DMS153 (cell line): ENCODE measurements at regions not wholly inside any gene's neighbourhood (a gene's known extent, or its start where the extent isn't known, plus 50 kb on each side); places are given as distances from the start of the nearest gene placed in this dataset.

ENCODE experiments used
- DNase-seq: peaks from one replicate; lab custom pipeline; 2025; lab: John Stamatoyannopoulos, UW

DNA sequence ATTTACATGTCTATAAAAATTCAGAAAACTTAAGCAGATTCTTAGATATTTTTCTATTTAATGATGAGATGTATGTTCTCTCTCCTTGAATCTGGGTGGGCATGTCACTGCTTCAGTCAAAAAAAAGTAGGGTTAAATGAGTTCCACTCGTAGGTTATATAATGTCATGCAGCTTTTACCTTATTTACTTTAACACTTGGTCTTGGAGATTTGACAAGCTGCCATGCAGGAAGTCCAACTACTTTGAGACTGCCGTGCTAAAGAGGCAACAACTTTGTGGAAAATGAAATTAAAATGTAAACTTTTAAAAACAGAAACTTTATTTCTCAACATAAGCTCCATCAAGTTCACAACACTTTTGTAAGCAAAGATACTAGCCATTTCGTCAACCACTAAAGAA lies 1336.0 kb upstream of the CDH8 start:
- DNase-seq = peak; percentile 1

DNA sequence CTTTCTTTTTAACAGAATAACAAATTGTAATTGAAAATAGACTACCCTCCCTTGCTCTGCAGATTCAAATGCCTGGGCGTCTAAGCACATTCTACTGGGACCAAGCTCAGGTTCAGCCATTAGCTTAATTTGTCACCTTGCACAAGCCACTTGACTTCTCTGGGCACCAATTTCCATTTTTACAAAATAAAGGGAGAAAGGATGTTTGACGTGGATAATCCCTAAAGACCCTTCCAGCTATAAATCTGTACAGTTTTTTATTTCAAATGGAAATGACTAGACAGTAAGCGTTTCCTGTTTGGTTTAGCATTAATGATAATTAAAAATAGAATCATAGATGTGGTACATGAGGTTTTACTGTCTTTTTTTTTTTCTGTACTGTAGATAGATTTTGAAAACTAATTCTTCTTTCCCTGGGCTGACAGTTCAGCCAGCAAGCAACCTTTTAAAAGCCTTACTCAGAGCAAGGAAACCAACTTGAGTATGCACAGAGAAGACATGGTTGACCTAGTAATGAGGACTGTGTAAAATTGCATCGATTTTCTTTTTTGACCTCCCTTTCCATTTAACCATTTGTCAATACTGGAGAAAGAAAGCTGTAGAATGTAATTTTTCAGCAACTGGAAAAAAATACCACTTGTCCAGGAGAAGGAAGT lies 1329.5 kb upstream of the CDH8 start:
- DNase-seq = no peak

DNA sequence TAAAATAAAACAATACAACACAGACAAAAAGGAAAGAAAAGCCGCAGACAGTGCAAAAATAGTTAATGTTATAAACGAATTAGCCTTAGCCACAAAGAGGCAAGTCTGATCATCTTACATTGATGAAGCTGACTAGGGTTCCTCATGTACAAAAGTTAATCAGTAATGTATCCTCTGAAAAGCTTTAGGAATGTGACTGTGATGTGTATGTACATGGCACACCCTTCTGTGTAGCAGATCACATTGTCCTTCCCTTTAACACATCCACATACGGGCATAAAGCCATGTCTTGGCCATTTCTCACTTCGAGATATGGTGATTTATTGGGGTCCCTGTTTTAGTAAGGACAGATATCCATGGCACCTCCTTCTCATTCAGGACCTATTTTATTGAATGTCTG lies 1327.5 kb upstream of the CDH8 start:
- DNase-seq = no peak

DNA sequence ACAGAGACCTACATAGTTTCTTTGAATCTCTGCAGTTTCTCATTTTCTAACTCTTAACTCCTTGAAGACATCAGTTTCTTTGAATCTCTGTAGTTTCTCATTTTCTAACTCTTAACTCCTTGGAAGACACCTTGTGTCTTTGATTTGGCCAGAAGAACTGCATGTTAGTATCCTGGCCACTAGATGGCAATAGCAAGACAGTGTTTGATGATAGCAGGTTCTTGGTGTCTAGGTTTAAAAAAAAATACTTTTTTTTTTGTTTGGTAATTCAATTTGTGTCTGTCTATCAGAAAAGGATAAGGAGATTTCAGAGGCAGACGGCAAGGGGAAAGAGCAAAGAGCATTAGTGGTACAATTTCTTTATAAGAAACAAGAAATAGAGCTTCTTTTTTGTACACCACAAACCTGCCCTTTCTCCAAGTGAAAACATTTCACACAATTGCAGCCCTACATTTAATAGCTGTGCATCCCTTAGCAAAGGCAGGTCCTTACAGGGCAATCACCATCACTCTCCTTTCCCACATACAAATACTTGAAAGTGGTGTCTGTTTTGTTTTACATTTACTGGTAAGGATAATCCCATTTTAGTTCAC lies 1324.9 kb upstream of the CDH8 start:
- DNase-seq = peak; percentile 13

DNA sequence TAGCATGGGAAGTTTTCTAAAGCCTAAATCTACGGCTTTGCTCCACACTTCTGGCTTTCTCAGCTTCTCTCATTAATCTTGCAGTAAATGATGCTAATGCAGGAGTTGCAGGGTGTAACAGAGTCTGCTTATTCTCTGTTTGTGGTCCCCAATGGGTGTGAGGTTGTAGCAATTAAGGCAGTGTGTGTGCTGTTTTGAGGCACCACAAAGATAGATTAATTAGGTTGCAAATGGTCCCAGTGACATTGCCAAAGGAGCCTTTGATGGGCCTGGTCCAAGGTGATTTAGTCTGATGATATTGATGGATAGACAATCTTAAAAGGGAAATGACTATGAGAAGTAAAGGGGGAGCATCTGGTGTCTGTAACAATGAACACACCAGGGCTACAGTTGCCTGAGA lies 1313.7 kb upstream of the CDH8 start:
- no peak for DNase-seq

DNA sequence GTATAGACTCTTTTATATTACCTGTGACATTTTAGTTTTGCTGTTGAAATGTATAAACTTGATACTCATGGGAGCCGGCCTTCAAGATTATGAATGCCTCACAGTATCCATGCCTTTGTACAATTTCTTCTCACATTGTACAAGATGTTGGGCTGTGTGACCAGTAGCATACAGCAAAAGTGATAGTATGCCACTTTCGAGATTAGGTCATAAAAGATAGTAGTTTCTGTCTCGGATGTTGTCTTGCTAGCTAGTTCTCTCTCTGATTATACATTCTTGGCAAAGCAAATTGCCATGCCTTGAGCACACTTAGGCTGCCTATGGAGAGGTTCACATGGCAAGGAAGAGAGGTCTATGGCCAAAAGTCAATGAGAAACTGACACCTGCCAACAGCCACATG lies 1309.8 kb upstream of the CDH8 start:
- DNase-seq = no peak

DNA sequence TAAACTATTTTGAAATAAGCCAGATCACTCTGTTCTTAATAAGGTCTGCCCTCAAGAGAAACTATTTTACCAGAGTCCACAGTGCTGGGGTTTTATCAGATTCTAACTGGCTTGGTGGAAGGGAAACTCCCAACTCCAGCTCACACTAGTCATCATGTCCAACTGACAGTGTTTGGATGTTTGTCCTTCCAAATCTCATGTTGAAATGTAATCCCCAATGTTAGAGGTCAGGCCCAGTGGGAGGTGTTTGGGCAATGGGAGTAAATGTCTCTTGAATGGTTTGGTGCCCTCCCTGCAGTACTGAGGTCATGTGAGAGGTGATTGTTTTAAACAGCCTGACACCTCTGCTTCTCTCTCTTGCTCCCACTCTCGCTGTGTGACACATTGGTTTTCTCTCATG lies 1301.0 kb upstream of the CDH8 start:
- no peak for DNase-seq

DNA sequence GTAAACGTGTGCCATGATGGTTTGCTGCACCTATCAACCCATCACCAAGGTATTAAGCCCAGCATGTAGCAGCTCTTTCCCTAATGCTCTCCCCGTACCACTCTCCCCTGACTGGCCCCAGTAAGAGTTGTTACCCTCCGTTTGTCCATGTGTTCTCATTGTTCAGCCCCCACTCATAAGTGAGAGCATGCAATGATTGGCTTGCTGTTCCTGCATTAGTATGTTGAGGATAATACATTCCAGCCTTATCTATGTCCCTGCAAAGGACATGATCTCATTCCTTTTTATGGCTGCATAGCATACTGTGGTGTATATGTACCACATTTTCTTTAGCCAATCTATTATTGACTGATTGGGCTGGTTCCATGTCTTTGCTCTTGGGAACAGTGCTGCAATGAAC lies 1294.9 kb upstream of the CDH8 start:
- DNase-seq = no peak

DNA sequence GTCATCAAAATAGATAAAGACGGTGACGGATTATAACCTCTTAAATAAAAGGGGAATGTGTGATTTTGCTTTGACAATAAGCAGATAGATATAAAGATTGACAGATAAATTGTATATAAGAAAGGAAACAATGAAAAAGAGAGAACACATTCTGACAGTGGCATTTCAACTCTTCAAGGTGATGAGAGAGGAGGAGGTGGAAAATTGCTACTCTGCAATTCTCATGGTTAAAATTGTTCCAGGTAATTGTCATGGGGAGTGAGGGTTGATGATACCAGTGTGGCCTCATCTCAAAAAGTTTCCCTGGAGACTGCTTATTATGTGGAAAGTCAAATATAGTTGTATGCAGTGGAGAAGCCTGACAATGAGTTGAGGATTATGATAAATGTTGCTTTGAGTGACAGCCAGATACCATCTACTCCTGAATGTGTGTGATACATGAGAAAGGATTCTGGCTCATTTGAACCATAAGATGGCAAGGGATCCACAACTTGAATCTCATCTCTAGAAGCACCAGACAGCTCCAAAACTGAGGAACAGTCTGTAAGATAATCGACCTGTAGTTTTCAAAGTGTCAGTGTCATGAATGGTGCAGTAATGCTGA lies 1290.6 kb upstream of the CDH8 start:
- no peak for DNase-seq

DNA sequence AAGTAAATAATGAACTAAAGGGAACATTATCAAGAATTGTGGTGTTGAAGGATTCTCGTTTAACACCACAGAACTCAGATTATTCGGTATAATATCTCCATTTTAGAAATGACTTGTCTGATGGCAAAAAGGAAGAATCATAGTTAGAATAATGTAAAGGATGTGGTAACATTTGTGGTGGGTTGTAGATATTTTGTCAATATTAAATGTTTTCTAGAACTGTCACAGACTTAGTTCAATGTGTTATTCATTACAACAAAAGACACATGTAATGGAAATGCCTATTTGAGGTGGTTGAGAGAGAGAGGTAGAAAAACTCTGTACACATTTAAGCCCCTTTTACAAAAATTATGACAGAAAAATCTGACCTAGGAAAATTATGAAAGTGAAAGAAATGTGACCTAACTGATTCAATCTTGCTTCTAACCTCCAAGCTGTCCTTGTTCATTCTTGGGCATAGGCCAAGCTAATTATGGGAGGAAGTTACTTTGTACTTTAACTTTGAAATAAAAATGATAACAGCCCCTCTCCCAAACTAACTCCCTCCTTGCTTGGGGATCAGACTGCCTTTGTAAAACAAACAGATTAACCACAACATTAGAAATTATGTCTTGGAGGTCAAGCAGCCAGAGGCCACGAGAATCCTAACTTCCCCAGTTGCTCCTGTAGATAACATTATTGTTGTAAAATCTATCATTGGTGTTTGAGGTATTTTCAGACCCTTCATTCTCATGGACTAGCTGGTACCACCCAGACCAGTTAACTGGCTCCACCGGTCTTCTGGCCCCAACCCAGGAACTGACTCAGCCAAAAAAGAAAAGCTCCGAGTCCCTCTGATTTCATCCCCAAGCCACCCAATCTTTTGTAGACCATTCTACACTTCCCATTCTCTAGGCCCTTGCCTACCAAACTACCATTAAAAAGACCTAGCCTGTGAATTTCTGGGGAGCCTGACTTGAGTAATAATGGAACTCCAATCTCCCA lies 1287.8 kb upstream of the CDH8 start:
- no peak for DNase-seq

DNA sequence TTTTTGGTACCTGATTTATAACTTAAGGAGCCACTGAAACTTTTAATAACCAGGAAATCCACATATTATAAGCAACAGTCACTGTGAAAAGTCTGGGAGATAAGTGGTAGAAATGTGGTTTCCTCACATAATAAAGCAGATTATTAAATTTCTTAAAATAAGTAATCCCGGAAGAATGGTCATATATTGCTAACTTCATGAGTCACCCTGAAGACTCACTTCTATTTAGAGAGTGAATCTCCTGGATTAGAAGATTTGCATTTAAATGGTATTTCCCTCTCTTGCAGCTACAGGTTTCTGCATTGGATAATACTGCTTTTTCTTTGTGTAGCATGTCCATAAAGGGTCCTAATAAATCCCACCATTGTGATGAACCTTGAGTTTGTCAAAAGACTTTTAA lies 1286.8 kb upstream of the CDH8 start:
- no peak for DNase-seq

DNA sequence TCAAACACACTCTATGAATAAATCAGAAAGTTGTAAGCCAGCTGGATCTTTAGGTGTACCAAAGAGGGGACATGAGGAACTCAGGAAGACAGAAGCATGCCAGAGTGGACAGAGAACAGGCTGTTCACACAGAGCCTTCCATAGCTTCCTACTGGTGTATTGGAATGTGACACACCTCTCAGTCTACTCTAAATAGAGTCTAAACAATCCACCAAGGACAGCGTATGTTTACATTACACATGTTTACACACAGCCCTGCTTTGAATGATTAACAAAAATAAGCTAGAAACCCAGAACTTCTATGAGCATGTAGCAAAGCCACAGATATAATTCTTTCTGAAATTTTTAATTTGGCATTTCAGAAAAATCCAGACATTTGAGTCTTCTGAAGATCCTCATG lies 1279.0 kb upstream of the CDH8 start:
- DNase-seq = no peak

DNA sequence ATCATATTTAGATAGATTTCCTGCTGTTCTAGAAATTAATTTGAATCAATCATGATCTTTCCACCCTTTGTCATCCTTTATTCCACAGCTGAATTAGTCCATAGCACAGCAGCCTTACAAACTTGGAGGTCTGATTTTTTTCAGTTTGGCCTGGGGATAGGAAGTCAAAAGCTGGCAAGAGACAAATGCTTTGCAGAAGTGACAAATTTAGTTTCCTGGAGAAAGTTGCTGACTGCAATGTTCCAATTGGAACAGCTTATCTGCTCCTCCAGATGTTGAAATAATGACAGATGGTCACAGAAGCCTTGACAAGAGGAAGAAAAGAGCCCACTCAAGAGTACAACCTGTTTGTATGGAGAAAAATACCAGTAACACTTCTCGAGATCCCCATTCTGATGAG lies 1276.1 kb upstream of the CDH8 start:
- no peak for DNase-seq

DNA sequence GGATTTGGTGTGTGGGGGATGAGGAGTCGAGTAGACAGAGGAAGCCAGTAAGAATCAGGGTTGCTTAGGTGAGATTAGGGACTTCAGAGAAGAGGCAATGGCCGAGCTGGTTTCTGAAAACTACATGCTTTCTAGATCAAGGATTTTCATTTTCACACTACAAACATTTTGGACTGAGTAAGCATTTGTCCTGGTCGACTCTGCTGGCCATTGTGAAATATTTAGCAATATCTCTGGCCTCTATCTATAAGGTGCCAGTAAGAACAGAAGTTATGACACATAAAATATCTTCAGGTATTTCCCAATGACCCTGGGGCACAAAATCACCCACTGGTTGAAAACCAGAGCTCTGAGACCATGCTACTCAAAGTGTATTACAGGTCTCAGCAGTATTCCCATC lies 1275.1 kb upstream of the CDH8 start:
- no peak for DNase-seq

DNA sequence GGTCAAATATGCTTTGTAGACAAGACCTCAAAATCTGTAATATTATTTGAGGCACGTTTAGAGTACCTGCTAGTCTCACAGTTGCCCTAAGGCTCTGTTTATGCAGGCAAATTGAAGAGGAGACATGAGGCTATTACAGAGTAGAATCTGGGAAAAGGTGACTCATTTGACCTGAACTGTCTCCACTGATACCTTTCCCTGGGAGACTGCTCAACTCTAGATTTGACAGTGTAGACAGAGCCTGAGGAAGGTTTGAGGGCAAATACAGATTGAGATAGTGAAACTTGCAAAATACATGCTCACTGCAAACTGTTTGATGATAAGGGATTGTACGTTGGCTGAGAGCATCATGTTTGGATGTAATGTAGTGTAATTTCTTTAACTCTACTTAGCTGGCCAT lies 1266.6 kb upstream of the CDH8 start:
- no peak for DNase-seq

DNA sequence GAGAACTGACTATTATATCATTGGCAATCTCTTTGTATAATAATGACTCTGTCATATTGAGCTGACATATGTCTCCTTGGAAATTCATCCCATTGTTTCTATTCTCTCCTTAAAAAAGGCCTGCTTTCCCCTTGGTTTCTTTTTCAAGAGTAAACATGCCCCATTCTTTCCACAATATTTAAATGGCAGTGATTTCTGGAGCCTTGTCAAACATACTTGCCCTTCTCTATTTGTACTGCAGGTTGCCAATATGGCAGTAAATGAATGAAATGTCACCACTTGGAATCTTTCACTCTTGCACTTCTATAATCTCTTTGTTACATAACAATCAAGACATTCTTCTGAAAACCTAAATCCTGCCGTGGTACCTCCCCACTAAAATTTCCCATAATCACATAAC lies 1265.1 kb upstream of the CDH8 start:
- no peak for DNase-seq

DNA sequence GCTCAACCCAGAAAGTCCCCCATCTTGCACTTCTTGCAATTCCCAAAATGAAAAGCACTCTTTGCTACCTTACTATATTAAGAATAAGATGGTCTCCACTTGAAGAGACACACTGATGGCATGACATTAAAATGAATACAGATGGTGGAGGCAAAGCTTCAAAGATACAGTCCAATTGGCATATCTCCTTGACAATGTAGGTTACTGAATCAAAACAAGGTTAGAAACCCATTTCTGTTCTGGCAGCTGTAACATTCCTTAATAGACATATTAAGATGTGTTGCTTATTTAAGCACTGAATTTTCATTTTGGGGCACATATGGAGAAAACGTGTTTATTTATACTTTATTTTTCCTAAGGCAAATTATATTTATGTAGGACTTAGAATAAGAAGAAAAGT lies 1262.8 kb upstream of the CDH8 start:
- DNase-seq = no peak

DNA sequence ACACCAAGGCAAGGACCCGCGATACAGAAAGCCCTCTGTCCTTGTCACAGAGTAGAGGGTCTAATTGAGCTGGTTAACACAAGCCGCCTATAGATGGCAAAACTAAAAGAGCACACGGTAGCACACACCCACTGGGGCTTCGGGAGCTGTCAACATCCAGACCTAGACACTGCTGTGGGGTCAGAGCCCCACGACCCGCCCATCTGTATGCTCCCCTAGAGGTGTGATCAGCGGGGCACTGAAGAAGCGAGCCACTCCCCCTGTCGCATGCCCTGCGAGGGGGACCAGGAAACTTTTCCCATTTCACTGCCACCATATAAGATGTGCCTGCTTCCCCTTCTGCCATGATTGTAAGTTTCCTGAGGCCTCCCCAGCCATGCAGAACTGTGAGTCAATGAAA lies 1255.8 kb upstream of the CDH8 start:
- no peak for DNase-seq

DNA sequence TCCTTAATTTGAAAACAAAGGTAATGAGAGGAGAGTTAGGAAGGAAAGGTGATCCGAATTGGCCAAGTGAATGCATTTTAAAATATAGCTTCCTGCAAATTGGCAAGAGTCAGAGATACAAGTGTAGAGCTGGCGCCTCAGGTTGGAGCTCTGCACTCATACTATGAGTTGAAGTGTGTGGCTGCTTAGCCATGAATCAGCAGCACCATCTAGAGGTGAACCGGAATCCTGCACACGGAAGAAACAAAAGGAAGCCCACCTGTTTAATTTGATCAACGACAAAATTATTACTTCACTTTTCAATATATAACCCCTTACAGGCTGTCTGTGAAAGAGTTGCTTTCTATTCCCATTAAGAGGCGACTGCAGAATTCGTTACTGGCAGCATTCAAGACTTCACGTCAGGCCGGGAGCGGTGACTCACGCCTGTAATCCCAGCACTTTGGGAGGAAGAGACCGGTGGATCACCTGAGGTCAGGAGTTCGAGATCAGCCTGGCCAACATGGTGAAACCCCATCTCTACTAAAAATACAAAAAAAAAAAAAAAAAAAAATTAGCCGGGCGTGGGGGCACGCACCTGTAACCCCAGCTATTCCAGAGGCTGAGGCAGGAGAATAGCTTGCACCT lies 1253.7 kb upstream of the CDH8 start:
- DNase-seq = peak; percentile 42

DNA sequence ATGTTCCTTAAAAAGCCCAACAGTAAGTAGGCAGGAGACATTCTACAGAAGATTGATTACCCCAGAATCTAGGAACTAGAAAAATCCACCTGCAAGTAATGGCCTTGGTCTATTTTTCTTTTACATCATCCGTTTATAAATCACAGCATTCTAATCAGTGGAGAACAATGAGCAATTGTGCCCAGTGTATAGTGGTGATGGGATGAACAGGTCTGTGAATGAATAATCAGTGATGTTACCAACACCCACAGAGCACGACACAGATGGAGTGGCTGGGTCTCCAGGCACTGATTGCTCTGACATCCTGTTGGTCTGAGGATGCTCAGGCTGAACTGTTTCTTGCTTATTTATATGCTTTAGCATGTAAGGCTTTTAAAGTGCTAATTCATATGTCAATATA lies 1251.2 kb upstream of the CDH8 start:
- no peak for DNase-seq

DNA sequence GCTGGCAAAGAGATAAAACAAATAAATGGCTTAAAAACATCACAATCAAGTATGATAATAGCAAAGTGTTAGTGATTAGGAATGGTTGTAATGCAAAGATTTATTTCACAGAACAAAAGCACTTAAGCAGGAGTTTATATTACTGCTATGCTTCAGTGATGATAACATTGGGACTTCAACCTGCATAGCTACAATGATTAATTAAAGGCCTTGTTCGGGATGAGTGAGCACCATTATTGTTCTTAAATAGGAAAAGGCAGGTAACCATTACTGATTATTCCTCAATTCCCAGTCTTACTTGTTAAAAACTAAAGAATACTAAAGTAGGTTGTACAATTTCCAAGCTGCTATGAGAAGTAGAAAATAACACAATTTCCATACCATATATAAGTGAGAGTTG lies 1247.5 kb upstream of the CDH8 start:
- DNase-seq = no peak

DNA sequence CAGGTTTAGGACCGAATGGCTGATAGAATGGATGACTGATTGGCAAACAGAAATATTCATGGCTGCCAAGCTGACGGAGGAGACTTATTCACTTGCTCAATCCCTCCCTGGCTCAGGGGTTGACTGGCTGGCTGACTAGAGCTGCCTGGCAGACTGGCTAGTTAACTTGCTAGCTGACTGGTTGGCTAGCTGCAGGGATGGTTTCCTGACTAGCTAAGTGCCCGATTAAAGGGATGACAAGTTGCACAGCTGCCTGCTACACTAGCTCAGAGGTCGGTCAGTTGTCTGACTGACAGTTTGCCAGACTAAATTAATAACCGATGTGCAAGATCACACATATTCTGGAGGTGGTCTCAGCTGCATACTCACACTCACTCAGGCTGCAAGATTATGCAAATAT lies 1208.4 kb upstream of the CDH8 start:
- DNase-seq = no peak
